Chondrocyte (in vitro differentiated cells): ENCODE measurements at regions not wholly inside any gene's neighbourhood (a gene's known extent, or its start where the extent isn't known, plus 50 kb on each side); places are given as distances from the start of the nearest gene placed in this dataset.
"Not testable (repeated sequence)": the region's sequence is repeated elsewhere in the genome, so short reads cannot be mapped to it uniquely, and the experiment has no call there.

ENCODE experiments used
- DNase-seq: peaks from one replicate; pipeline ENCODE4 v3.0.0; 2021; ENCODE audit warnings: mixed read lengths, low spot score
- H3K27ac Mint-ChIP-seq: one replicate; pipeline ENCODE4 v1.8.0; 2021; ENCODE audit warnings: mild to moderate bottlenecking, moderate library complexity, mixed read lengths; ENCODE audit not compliant: unreplicated experiment
- H3K27me3 Mint-ChIP-seq: 2 replicates; pipeline ENCODE4 v1.8.0; 2021; ENCODE audit warnings: low read depth, mixed read lengths
- H3K36me3 Mint-ChIP-seq: 2 replicates; pipeline ENCODE4 v1.8.0; 2021; ENCODE audit warnings: low read depth, mixed read lengths
- H3K4me1 Mint-ChIP-seq: 2 replicates; pipeline ENCODE4 v1.8.0; 2021; ENCODE audit warnings: low read depth, mild to moderate bottlenecking, mixed read lengths
- H3K4me3 Mint-ChIP-seq: one replicate; pipeline ENCODE4 v1.8.0; 2021; ENCODE audit warnings: mild to moderate bottlenecking, moderate library complexity, mixed read lengths; ENCODE audit not compliant: unreplicated experiment
- H3K9me3 Mint-ChIP-seq: 2 replicates; pipeline ENCODE4 v1.8.0; 2021; ENCODE audit warnings: low read depth, mixed read lengths
- TF ChIP-seq, protein P1 (sequence below): fragments of 200-600 bp; sonication (generic); IDR thresholded peaks from 2 replicates; pipeline ENCODE4 v1.5.0; 2021; ENCODE audit warnings: antibody characterized with exemption, mild to moderate bottlenecking, moderate library complexity

DNA sequence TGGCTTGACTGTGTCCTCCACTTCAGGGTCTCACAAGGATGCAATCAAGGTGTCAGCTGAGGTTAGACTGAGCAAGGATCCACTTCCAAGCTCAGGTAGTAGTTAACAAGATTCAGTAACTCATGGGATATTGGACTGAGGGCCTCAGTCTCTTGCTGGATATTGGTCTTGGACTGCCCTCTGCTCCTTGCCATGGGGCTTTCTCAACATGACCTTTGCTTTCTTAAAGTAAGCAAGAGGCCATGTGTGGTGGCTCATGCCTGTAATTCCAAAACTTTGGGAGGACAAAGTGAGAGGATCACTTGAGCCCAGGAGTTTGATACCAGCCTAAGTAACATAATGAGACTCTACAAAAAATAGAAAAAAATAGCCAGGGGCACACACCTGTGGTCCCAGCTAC lies 231.3 kb upstream of the AMIGO2 start:
- TF ChIP-seq, protein P1, sequence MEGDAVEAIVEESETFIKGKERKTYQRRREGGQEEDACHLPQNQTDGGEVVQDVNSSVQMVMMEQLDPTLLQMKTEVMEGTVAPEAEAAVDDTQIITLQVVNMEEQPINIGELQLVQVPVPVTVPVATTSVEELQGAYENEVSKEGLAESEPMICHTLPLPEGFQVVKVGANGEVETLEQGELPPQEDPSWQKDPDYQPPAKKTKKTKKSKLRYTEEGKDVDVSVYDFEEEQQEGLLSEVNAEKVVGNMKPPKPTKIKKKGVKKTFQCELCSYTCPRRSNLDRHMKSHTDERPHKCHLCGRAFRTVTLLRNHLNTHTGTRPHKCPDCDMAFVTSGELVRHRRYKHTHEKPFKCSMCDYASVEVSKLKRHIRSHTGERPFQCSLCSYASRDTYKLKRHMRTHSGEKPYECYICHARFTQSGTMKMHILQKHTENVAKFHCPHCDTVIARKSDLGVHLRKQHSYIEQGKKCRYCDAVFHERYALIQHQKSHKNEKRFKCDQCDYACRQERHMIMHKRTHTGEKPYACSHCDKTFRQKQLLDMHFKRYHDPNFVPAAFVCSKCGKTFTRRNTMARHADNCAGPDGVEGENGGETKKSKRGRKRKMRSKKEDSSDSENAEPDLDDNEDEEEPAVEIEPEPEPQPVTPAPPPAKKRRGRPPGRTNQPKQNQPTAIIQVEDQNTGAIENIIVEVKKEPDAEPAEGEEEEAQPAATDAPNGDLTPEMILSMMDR = no peak
- Mint-ChIP-seq H3K36me3 (no peaks in the 10 kb centered on the region), H3K4me3 (no peak overlapping the region), H3K9me3 (peaks cover 7% of the 10 kb centered on the region), H3K27me3 (no peaks in the 10 kb centered on the region), H3K27ac (no peak overlapping the region), H3K4me1 (peaks cover 13% of the 10 kb centered on the region)
- DNase-seq = no peak

DNA sequence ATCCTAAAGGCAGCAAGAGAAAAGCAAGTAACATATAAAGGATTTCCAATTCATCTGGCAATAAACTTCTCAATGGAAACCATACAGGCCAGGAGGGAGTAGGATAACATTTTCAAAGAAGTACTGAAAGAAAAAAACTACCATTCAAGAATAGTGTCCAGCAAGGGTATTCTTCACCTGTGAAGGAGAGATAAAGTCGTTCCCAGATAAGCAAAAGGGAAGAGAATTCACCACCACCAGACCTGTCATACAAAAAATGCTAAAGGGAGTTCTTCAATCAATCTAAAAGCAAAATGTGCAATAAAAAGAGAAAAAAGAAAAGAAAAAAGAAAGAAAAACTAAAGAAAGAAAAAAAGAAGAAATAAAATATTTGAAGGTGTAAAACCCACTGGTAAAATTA lies 228.9 kb upstream of the AMIGO2 start:
- Mint-ChIP-seq H3K4me3 (no peak overlapping the region), H3K36me3 (no peaks in the 10 kb centered on the region), H3K9me3 (peaks cover 7% of the 10 kb centered on the region), H3K4me1 (peaks cover 18% of the 10 kb centered on the region), H3K27me3 (no peaks in the 10 kb centered on the region), H3K27ac (no peak overlapping the region)
- TF ChIP-seq, protein P1 = no peak
- no peak for DNase-seq

DNA sequence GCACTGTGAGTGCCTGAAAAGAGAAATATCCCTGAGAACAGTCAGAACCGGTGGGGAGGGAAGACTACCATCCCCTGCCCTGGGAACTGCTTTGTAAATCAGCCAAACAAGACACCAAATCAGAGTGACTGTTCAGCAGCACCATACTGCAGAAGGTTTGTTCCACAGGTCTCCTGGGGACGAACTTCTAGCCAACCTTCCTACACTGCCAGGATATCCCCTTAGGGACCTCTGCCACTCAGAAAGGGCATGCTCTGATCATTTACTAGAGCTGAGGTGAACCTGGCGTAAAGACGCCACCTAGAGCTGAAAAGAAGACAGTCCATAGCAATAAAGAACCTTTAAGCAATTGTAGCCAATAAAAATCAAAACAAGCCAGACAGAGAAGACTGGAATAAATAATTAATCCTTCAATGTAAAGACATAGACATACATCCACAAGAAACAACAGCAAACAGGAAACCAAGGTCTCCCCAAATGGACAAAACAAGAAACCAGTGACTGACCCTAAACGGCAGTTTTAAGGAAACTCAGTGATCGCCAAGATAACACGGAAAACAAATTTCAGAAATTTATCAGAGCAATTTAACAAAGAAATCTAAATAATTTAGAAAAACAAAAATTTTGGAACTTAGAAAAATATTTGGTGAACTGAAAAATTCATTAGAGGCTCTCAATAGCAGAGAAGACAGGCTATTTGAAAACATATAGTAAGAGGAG lies 228.1 kb upstream of the AMIGO2 start:
- Mint-ChIP-seq H3K27ac (no peak overlapping the region), H3K27me3 (no peaks in the 10 kb centered on the region), H3K9me3 (peaks cover 7% of the 10 kb centered on the region), H3K4me3 (no peak overlapping the region), H3K36me3 (no peaks in the 10 kb centered on the region), H3K4me1 (peaks cover 27% of the 10 kb centered on the region)
- TF ChIP-seq, protein P1 = peak; percentile 87
- DNase-seq = no peak

DNA sequence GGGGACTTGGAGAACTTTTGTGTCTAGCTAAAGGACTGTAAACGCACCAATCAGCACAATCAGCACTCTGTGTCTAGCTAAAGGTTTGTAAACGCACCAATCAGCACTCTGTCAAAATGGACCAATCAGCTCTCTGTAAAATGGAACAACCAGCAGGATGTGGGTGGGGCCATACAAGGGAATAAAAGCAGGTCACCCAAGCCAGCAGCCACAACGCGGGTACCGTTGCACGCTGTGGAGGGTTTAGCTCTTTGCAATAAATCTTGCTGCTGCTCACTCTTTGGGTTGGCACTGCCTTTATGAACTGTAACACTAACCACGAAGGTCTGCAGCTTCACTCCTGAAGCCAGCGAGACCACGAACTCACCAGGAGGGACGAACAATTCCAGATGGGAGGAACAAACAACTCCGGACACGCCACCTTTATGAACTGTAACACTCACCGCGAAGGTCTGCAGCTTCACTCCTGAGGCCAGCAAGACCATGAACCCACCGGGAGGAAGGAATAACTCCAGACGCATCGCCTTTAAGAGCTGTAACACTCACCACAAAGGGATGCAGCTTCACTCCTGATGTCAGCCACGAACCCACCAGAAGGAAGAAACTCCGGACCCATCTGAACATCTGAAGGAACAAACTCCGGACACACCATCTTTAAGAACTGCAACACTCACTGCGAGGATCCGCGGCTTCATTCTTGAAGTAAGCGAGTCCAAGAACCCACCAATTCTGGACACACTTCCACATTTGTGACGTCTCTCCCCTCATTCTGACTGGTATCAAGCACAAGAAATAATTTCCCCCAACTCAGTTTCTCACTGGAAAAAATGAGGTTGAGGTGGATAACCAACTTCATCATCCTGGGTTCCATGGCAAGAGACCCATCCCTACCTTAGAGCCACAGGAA lies 227.3 kb upstream of the AMIGO2 start:
- not testable (repeated sequence) for H3K27ac Mint-ChIP-seq, H3K4me3 Mint-ChIP-seq, DNase-seq, H3K9me3 Mint-ChIP-seq, H3K36me3 Mint-ChIP-seq, H3K27me3 Mint-ChIP-seq
- H3K4me1 Mint-ChIP-seq = peaks cover 35% of the 10 kb centered on the region

DNA sequence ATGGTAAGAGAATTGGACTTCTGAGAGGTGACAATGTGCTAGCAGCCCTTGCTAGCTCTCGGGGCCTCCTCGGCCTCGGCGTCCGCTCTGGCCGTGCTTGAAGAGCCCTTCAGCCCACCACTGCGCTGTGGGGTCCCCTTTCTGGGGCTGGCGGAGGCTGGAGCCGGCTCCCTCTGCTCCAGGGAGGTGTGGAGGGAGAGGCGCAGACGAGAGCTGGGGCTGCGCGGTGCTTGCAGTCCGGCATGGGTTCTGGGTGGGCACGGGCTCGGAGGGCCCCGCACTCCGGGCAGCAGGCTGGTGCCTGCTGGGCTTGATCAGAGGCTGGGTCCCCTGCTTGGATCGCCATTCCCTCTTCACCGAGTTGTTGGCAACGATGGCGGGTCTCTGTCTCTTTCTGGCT lies 226.4 kb upstream of the AMIGO2 start:
- DNase-seq = peak; percentile 79
- TF ChIP-seq, protein P1 = no peak
- peaks cover 42% of the 10 kb centered on the region for H3K4me1 Mint-ChIP-seq
- H3K4me3 Mint-ChIP-seq = no peak overlapping the region
- peaks cover 7% of the 10 kb centered on the region for H3K9me3 Mint-ChIP-seq
- H3K27ac Mint-ChIP-seq = no peak overlapping the region
- H3K27me3 Mint-ChIP-seq = no peaks in the 10 kb centered on the region
- no peaks in the 10 kb centered on the region for H3K36me3 Mint-ChIP-seq
